ENCODE measurements at regions not wholly inside any gene's neighbourhood (a gene's known extent, or its start where the extent isn't known, plus 50 kb on each side); places are given as distances from the start of the nearest gene placed in this dataset.

DNA sequence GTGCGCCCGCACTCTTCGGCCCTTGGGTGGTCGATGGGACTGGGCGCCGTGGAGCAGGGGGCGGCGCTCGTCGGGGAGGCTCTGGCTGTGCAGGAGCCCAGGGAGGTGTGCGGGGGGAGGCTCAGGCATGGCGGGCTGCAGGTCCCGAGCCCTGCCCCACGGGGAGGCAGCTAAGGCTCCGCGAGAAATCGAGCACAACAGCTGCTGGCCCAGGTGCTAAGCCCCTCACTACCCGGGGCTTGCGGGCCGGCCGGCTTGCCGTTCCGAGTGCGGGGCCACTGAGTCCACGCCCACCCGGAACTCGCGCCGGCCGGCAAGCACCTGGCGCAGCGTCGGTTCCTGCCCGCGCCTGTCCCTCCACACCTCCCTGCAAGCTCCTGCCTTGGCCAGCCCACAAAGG lies 462.3 kb upstream of the JARID2 start:
- Histone ChIP-seq H3K4me1 (ENCODE audit: control insufficient read depth, extremely low read depth, insufficient read depth, low read length) (no peaks in the 10 kb centered on the region), H4K20me1 (ENCODE audit: control insufficient read depth, extremely low read depth, insufficient read depth, low read length) (no peaks in the 10 kb centered on the region), H3K27ac (ENCODE audit: insufficient read depth, low read length) (no peak overlapping the region), H3K9ac (ENCODE audit: insufficient read depth, low read length) (no peak overlapping the region), H3K27me3 (ENCODE audit: control insufficient read depth, insufficient read depth, low read length) (no peaks in the 10 kb centered on the region), H3K9me3 (ENCODE audit: control insufficient read depth, insufficient read depth, low read depth, low read length) (no peaks in the 10 kb centered on the region), H2AFZ (ENCODE audit: low read length) (no peak overlapping the region), H3K79me2 (ENCODE audit: control insufficient read depth, insufficient read depth, low read length) (no peaks in the 10 kb centered on the region), H3K36me3 (ENCODE audit: control insufficient read depth, insufficient read depth, low read length) (no peaks in the 10 kb centered on the region), H3K4me2 (ENCODE audit: extremely low read depth, insufficient read depth, low read length) (no peak overlapping the region), H3K4me3 (replicated peaks in 1 of 4; ENCODE audit: control extremely low read depth in 1 of 4, insufficient read depth in 1 of 4, low read depth in 3 of 4, low read length in 4 of 4) (no peak overlapping the region)
- DNase-seq (ENCODE audit: low read depth in 2 of 2), result no peak
- TF ChIP-seq, protein P1, sequence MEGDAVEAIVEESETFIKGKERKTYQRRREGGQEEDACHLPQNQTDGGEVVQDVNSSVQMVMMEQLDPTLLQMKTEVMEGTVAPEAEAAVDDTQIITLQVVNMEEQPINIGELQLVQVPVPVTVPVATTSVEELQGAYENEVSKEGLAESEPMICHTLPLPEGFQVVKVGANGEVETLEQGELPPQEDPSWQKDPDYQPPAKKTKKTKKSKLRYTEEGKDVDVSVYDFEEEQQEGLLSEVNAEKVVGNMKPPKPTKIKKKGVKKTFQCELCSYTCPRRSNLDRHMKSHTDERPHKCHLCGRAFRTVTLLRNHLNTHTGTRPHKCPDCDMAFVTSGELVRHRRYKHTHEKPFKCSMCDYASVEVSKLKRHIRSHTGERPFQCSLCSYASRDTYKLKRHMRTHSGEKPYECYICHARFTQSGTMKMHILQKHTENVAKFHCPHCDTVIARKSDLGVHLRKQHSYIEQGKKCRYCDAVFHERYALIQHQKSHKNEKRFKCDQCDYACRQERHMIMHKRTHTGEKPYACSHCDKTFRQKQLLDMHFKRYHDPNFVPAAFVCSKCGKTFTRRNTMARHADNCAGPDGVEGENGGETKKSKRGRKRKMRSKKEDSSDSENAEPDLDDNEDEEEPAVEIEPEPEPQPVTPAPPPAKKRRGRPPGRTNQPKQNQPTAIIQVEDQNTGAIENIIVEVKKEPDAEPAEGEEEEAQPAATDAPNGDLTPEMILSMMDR (conservative IDR thresholded peaks at IDR 0.05 in 1 of 2, IDR thresholded peaks at IDR 0.05 in 1 of 2; ENCODE audit: low read depth in 1 of 2, low read length in 2 of 2), result no peak
- TF ChIP-seq EZH2 (IDR thresholded peaks at IDR 0.05; ENCODE audit: low read length, missing control alignments), result no peak

DNA sequence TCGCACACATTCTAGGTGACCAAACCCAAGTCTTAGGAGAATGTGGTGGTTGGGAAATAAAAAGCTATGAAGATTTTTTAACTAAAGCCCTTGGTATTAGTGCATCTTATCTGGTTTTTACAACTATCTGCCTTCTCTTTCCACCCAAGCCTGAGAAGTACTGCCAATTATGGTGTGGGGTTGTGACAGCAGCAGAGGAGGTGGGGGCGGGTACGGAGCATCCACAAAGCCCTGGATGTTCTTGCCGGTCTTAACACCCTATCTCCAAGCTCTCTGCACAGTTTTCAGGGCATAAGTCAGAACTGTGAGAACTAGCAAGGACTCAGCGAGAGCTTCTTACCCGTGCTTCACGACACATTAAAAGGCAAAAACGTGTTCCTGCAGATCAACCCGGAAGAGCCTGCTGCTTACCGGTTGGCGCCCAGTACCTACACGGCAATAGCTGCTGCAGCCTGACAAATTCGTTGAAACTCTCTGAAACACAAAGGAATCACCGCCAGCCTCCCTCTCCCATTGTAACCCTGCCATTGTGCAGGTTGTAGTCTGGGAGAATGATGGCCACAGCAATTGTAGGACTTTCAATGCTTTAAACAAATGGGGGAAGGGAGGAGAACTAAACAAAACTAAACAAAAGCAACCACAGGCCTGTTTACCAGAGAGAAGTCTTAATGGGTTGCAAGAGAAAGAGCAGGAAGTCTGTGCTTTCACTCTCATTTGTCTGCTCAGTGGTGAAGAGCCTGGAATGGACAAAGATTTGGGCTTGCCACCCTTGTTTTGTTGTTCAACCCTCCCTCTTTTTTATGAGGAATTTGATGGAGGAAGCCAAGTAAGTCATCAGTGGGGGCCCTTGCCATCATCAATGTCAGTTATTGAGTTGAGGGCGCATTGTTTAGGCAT lies 461.0 kb upstream of the JARID2 start:
- DNase-seq (ENCODE audit: low read depth in 2 of 2), result no peak
- no peak overlapping the region for H3K4me3 ChIP-seq (replicated peaks in 1 of 4; ENCODE audit: control extremely low read depth in 1 of 4, insufficient read depth in 1 of 4, low read depth in 3 of 4, low read length in 4 of 4)
- H3K27ac ChIP-seq (ENCODE audit: insufficient read depth, low read length), result no peak overlapping the region
- no peaks in the 10 kb centered on the region for H3K27me3 ChIP-seq (ENCODE audit: control insufficient read depth, insufficient read depth, low read length)
- TF ChIP-seq EZH2 (IDR thresholded peaks at IDR 0.05; ENCODE audit: low read length, missing control alignments), result no peak
- TF ChIP-seq, protein P1 (conservative IDR thresholded peaks at IDR 0.05 in 1 of 2, IDR thresholded peaks at IDR 0.05 in 1 of 2; ENCODE audit: low read depth in 1 of 2, low read length in 2 of 2), result no peak
- H3K79me2 ChIP-seq (ENCODE audit: control insufficient read depth, insufficient read depth, low read length), result no peaks in the 10 kb centered on the region
- H2AFZ ChIP-seq (ENCODE audit: low read length), result no peak overlapping the region
- H4K20me1 ChIP-seq (ENCODE audit: control insufficient read depth, extremely low read depth, insufficient read depth, low read length), result no peaks in the 10 kb centered on the region
- no peaks in the 10 kb centered on the region for H3K4me1 ChIP-seq (ENCODE audit: control insufficient read depth, extremely low read depth, insufficient read depth, low read length)
- peak overlapping the region; percentile 8 for H3K4me2 ChIP-seq (ENCODE audit: extremely low read depth, insufficient read depth, low read length)
- no peaks in the 10 kb centered on the region for H3K9me3 ChIP-seq (ENCODE audit: control insufficient read depth, insufficient read depth, low read depth, low read length)
- no peak overlapping the region for H3K9ac ChIP-seq (ENCODE audit: insufficient read depth, low read length)
- no peaks in the 10 kb centered on the region for H3K36me3 ChIP-seq (ENCODE audit: control insufficient read depth, insufficient read depth, low read length)

DNA sequence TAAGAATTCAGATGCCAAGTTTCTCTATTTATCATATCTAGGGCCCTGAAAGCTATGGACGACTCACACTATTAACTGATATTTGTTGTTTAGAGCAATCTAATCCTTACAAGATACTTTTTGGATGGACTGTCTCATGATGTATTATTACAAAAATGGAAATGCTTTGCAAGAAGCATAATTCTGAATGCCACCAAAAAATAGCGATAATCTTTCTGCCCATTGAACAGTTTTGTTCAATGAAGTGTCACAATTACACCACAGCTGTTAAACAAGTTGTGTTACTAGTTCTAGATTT lies 460.4 kb upstream of the JARID2 start:
- Histone ChIP-seq H2AFZ (ENCODE audit: low read length) (no peak overlapping the region), H3K4me3 (replicated peaks in 1 of 4; ENCODE audit: control extremely low read depth in 1 of 4, insufficient read depth in 1 of 4, low read depth in 3 of 4, low read length in 4 of 4) (no peak overlapping the region), H3K27me3 (ENCODE audit: control insufficient read depth, insufficient read depth, low read length) (no peaks in the 10 kb centered on the region), H3K9ac (ENCODE audit: insufficient read depth, low read length) (no peak overlapping the region), H3K4me2 (ENCODE audit: extremely low read depth, insufficient read depth, low read length) (no peak overlapping the region), H3K36me3 (ENCODE audit: control insufficient read depth, insufficient read depth, low read length) (no peaks in the 10 kb centered on the region), H3K9me3 (ENCODE audit: control insufficient read depth, insufficient read depth, low read depth, low read length) (no peaks in the 10 kb centered on the region), H3K4me1 (ENCODE audit: control insufficient read depth, extremely low read depth, insufficient read depth, low read length) (no peaks in the 10 kb centered on the region), H3K27ac (ENCODE audit: insufficient read depth, low read length) (no peak overlapping the region), H4K20me1 (ENCODE audit: control insufficient read depth, extremely low read depth, insufficient read depth, low read length) (no peaks in the 10 kb centered on the region), H3K79me2 (ENCODE audit: control insufficient read depth, insufficient read depth, low read length) (no peaks in the 10 kb centered on the region)
- no peak for TF ChIP-seq EZH2 (IDR thresholded peaks at IDR 0.05; ENCODE audit: low read length, missing control alignments)
- TF ChIP-seq, protein P1 (conservative IDR thresholded peaks at IDR 0.05 in 1 of 2, IDR thresholded peaks at IDR 0.05 in 1 of 2; ENCODE audit: low read depth in 1 of 2, low read length in 2 of 2), result no peak
- no peak for DNase-seq (ENCODE audit: low read depth in 2 of 2)
